GM23338 (cell line): ENCODE measurements at regions not wholly inside any gene's neighbourhood (a gene's known extent, or its start where the extent isn't known, plus 50 kb on each side); places are given as distances from the start of the nearest gene placed in this dataset.

Source experiments
- ATAC-seq: fragments of 200-7000 bp; cut with Tn5 transposase; 3 replicates; pipeline ENCODE4 v1.9.1; 2020
- DNase-seq: peaks from one replicate; pipeline ENCODE4 v3.0.0-alpha.2; 2015; ENCODE audit warnings: low spot score
- H2AFZ ChIP-seq: fragments of 200-600 bp; sonication (generic); 2 replicates; pipeline ENCODE4 v1.8.0; 2016; ENCODE audit warnings: antibody characterized with exemption, mild to moderate bottlenecking, moderate library complexity
- H3F3A ChIP-seq: fragments of 200-600 bp; sonication (generic); replicated peaks from 2 replicates; pipeline ENCODE4 v1.8.0; 2017; ENCODE audit warnings: antibody characterized with exemption, mixed run types, low read depth
- H3K27ac ChIP-seq: fragments of 200-600 bp; sonication (generic); 2 replicates; pipeline ENCODE4 v1.6.1; 2016; ENCODE audit warnings: low read depth
- H3K27me3 ChIP-seq: fragments of 200-600 bp; sonication (generic); 2 replicates; pipeline ENCODE4 v1.8.0; 2016; ENCODE audit warnings: mild to moderate bottlenecking, mixed run types, moderate library complexity; ENCODE audit not compliant: insufficient read depth
- H3K36me3 ChIP-seq: fragments of 200-600 bp; sonication (generic); 2 replicates; pipeline ENCODE4 v1.8.0; 2016; ENCODE audit warnings: mild to moderate bottlenecking; ENCODE audit not compliant: insufficient read depth
- H3K4me1 ChIP-seq: fragments of 200-600 bp; sonication (generic); 2 replicates; pipeline ENCODE4 v1.8.0; 2016; ENCODE audit warnings: mild to moderate bottlenecking, moderate library complexity; ENCODE audit not compliant: insufficient read depth
- H3K4me2 ChIP-seq: fragments of 200-600 bp; sonication (generic); 2 replicates; pipeline ENCODE4 v1.7.1; 2017; ENCODE audit warnings: mixed run types
- H3K4me3 ChIP-seq: fragments of 200-600 bp; sonication (generic); 2 replicates; pipeline ENCODE4 v1.6.1; 2016; ENCODE audit warnings: mixed run types
- H3K79me2 ChIP-seq: fragments of 200-600 bp; sonication (generic); replicated peaks from 2 replicates; pipeline ENCODE4 v1.8.0; 2017; ENCODE audit warnings: mild to moderate bottlenecking; ENCODE audit not compliant: insufficient read depth
- H3K9me2 ChIP-seq: fragments of 200-600 bp; sonication (generic); 2 replicates; pipeline ENCODE4 v1.8.0; 2017; ENCODE audit not compliant: insufficient read depth
- H4K20me1 ChIP-seq: fragments of 200-600 bp; sonication (generic); replicated peaks from 2 replicates; pipeline ENCODE4 v1.8.0; 2017; ENCODE audit warnings: mild to moderate bottlenecking; ENCODE audit not compliant: insufficient read depth
- H3K27ac Mint-ChIP-seq: 2 replicates; pipeline ENCODE4 v1.8.0; 2020; ENCODE audit warnings: inconsistent platforms, mild to moderate bottlenecking, moderate library complexity, mixed read lengths
- H3K27me3 Mint-ChIP-seq: 3 replicates; pipeline ENCODE4 v1.8.0; 2022; ENCODE audit warnings: low read depth, mild to moderate bottlenecking, moderate library complexity, mixed read lengths, inconsistent platforms; ENCODE audit not compliant: insufficient read depth, poor library complexity
- H3K36me3 Mint-ChIP-seq: 3 replicates; pipeline ENCODE4 v1.8.0; 2021; ENCODE audit warnings: low read depth, mild to moderate bottlenecking, inconsistent platforms, moderate library complexity, mixed read lengths
- H3K4me1 Mint-ChIP-seq: 3 replicates; pipeline ENCODE4 v1.8.0; 2020; ENCODE audit warnings: mild to moderate bottlenecking, inconsistent platforms, mixed read lengths
- H3K4me3 Mint-ChIP-seq: 3 replicates; pipeline ENCODE4 v1.8.0; 2021; ENCODE audit warnings: moderate library complexity, mild to moderate bottlenecking, inconsistent platforms, mixed read lengths
- H3K9me3 Mint-ChIP-seq: 3 replicates; pipeline ENCODE4 v1.8.0; 2020; ENCODE audit warnings: moderate library complexity, mild to moderate bottlenecking, inconsistent platforms, mixed read lengths
- CTCF ChIP-seq, 2 experiments: fragments of 200-600 bp in 1 of 2; sonication (generic) in 1 of 2; conservative IDR thresholded peaks; 2 replicates each; pipeline versions ENCODE4 v1.5.1 to v1.6.1; 2016 to 2017; ENCODE audit warnings: antibody characterized with exemption in 2 of 2, low read depth in 2 of 2, mild to moderate bottlenecking in 2 of 2, moderate library complexity in 1 of 2
- EZH2 ChIP-seq: fragments of 200-600 bp; sonication (generic); IDR thresholded peaks from one replicate; pipeline ENCODE4 v1.8.0; 2017; ENCODE audit warnings: antibody characterized with exemption, mild to moderate bottlenecking, low read depth; ENCODE audit not compliant: unreplicated experiment
- EZH2phosphoT487 ChIP-seq: fragments of 200-600 bp; sonication (generic); IDR thresholded peaks from one replicate; pipeline ENCODE4 v1.8.1; 2018; ENCODE audit warnings: antibody characterized with exemption; ENCODE audit not compliant: unreplicated experiment
- JUNB ChIP-seq: IDR thresholded peaks from one replicate; pipeline ENCODE4 v1.6.1; 2016; ENCODE audit warnings: antibody characterized with exemption; ENCODE audit not compliant: unreplicated experiment
- NANOG ChIP-seq: IDR thresholded peaks from 2 replicates; pipeline ENCODE4 v1.6.1; 2016; ENCODE audit warnings: antibody characterized with exemption, borderline replicate concordance
- POLR2AphosphoS5 ChIP-seq: IDR thresholded peaks from 2 replicates; pipeline ENCODE4 v1.6.1; 2016; ENCODE audit warnings: antibody characterized with exemption, low read depth
- REST ChIP-seq: IDR thresholded peaks from one replicate; pipeline ENCODE4 v1.6.1; 2018; ENCODE audit warnings: antibody characterized with exemption; ENCODE audit not compliant: unreplicated experiment
- ZNF114 ChIP-seq: fragments of 250-450 bp; sonication (Bioruptor Pico); IDR thresholded peaks from 2 replicates; pipeline ENCODE4 v1.5.0; 2020; ENCODE audit warnings: mild to moderate bottlenecking, moderate library complexity
- ZNF462 ChIP-seq: fragments of 250-450 bp; sonication (Bioruptor Pico); IDR thresholded peaks from 2 replicates; pipeline ENCODE4 v1.5.0; 2020; ENCODE audit warnings: mild to moderate bottlenecking, moderate library complexity

- TF ChIP-seq ZNF114 (CRISPR knock-in tag) (no peak), CTCF (conservative IDR thresholded peaks at IDR 0.05; ENCODE audit: low read depth in 2 of 2) (no peak), EZH2phosphoT487 (no peak)
- Histone ChIP-seq H3K4me2 (no peak overlapping the region), H4K20me1 (no peaks in the 10 kb centered on the region), H3K27ac (no peak overlapping the region), H2AFZ (no peak overlapping the region), H3K4me1 (no peaks in the 10 kb centered on the region), H3F3A (no peaks in the 10 kb centered on the region), H3K36me3 (no peaks in the 10 kb centered on the region), H3K27me3 (no peaks in the 10 kb centered on the region), H3K4me3 (no peak overlapping the region), H3K9me2 (0 out of 2 replicates have a peak, but pooled peaks cover 8% of the 10 kb centered on the region), H3K79me2 (no peaks in the 10 kb centered on the region)
- no peak overlapping the region for H3K27ac Mint-ChIP-seq
- peaks cover 18% of the 10 kb centered on the region for H3K4me1 Mint-ChIP-seq
- H3K4me3 Mint-ChIP-seq = no peak overlapping the region
- H3K9me3 Mint-ChIP-seq = no peaks in the 10 kb centered on the region
- DNase-seq (no peak), ATAC-seq (no peak)
- H3K36me3 Mint-ChIP-seq = no peaks in the 10 kb centered on the region
- H3K27me3 Mint-ChIP-seq = peaks cover 4% of the 10 kb centered on the region
These were observed 129.2 kb upstream of the MYOCD start for GRCh38 chr17:12536472-12536871.

GRCh38 chr17:12537436-12537835 is 128.3 kb upstream of the MYOCD start:
- TF ChIP-seq NANOG = no peak
- TF ChIP-seq JUNB = no peak
- TF ChIP-seq REST = no peak
- no peak for TF ChIP-seq ZNF462 (CRISPR knock-in tag)
- TF ChIP-seq EZH2 = no peak
- TF ChIP-seq ZNF114 (CRISPR knock-in tag) = no peak
- no peak for TF ChIP-seq EZH2phosphoT487
- TF ChIP-seq POLR2AphosphoS5 = no peak
- H3K4me2 ChIP-seq = no peak overlapping the region
- Mint-ChIP-seq H3K9me3 (no peaks in the 10 kb centered on the region; the same call in 2 of the 3 replicates), H3K27ac (no peak overlapping the region), H3K27me3 (peaks cover 4% of the 10 kb centered on the region), H3K36me3 (no peaks in the 10 kb centered on the region), H3K4me3 (no peak overlapping the region), H3K4me1 (peaks cover 18% of the 10 kb centered on the region)
- no peak overlapping the region for H3K4me3 ChIP-seq
- no peaks in the 10 kb centered on the region for H3K79me2 ChIP-seq
- no peak for ATAC-seq
- H3K27me3 ChIP-seq = no peaks in the 10 kb centered on the region
- no peak overlapping the region for H3K27ac ChIP-seq
- no peaks in the 10 kb centered on the region for H4K20me1 ChIP-seq
- H3F3A ChIP-seq = no peaks in the 10 kb centered on the region
- H3K4me1 ChIP-seq = no peaks in the 10 kb centered on the region
- no peak overlapping the region for H2AFZ ChIP-seq
- H3K36me3 ChIP-seq = no peaks in the 10 kb centered on the region
- H3K9me2 ChIP-seq = 0 out of 2 replicates have a peak, but pooled peaks cover 8% of the 10 kb centered on the region
- no peak for DNase-seq
